ENCODE measurements at regions not wholly inside any gene's neighbourhood (a gene's known extent, or its start where the extent isn't known, plus 50 kb on each side); places are given as distances from the start of the nearest gene placed in this dataset.

DNA sequence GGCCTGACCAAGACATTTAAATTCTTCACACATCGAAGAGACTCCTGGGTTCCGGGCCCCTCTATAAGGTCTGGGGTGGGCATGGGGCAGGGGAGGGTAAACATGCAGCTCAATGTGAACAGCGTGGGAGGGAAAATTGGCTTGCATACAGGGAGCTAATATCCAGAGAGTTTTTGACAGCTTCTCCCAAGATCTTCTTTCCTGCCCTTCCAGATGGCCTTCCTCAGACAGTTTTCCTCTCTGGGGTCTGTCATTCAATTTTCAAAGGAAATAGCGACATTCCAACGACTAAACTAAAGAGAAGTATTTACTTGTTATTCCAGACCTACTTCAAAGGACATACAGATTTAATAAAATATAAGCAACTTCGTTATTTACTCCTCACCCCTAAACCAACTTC is 1030.6 kb downstream of the MCTP2 start:
- Mint-ChIP-seq H3K9me3 (ENCODE audit: low read depth, unreplicated experiment) (no peaks in the 10 kb centered on the region), H3K27ac (ENCODE audit: unreplicated experiment) (no peak overlapping the region), H3K27me3 (ENCODE audit: unreplicated experiment) (no peaks in the 10 kb centered on the region), H3K4me3 (ENCODE audit: low read depth, unreplicated experiment) (no peak overlapping the region), H3K36me3 (ENCODE audit: insufficient read depth, unreplicated experiment) (no peaks in the 10 kb centered on the region), H3K4me1 (ENCODE audit: low read depth, unreplicated experiment) (peaks cover 15% of the 10 kb centered on the region)
- intact Hi-C loops (cut with micrococcal nuclease; ENCODE audit: unreplicated experiment) = no loop called here
- CTCF ChIA-PET = interaction anchor here (0.5 kb wide), 1 partner anchor 1065 kb away, joined by 3 read pairs; no protein-coding TSS in a partner anchor
- TF ChIP-seq, protein P1, sequence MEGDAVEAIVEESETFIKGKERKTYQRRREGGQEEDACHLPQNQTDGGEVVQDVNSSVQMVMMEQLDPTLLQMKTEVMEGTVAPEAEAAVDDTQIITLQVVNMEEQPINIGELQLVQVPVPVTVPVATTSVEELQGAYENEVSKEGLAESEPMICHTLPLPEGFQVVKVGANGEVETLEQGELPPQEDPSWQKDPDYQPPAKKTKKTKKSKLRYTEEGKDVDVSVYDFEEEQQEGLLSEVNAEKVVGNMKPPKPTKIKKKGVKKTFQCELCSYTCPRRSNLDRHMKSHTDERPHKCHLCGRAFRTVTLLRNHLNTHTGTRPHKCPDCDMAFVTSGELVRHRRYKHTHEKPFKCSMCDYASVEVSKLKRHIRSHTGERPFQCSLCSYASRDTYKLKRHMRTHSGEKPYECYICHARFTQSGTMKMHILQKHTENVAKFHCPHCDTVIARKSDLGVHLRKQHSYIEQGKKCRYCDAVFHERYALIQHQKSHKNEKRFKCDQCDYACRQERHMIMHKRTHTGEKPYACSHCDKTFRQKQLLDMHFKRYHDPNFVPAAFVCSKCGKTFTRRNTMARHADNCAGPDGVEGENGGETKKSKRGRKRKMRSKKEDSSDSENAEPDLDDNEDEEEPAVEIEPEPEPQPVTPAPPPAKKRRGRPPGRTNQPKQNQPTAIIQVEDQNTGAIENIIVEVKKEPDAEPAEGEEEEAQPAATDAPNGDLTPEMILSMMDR (IDR thresholded peaks at IDR 0.05; ENCODE audit: unreplicated experiment) = no peak
- no peak for DNase-seq
- no TSS peak for BruUV-seq (replicated peaks)

DNA sequence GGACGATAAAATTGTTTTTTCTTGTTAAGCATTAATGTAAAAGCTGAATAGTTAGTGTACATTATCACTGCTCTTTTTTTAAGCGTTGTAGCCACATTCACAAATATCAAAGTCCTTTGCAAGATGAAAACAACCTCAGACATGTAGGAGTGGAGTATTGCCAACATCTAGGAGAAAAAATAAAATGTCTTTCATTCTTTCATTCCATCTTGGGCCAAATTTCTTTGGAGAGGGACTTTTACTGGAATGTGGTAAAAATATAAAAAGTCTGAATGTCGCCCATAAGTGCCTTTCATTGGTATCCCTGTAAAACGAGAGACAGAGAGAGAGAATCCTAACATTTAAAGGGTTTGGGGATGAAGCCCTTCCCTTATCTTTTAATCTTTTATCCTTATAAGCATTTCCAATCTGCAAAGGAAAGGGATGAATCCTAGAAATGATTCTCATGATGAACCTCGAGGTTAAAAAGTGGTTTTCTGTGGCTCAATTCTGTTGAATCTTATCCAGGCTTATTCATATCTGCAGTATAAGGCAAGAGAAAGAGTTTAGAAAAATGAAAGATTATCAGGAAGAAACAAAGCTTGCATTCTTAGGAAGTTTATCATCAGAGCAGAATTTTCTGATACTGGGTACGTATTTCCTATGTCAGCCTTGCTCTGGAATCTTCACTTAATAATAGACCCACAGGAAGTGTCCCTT is 1031.7 kb downstream of the MCTP2 start:
- CTCF ChIA-PET = interaction anchor here (0.6 kb wide), 2 partner anchors 11 to 593 kb away, joined by 3 to 10 read pairs; no protein-coding TSS in a partner anchor
- DNase-seq = no peak
- TF ChIP-seq, protein P1 (IDR thresholded peaks at IDR 0.05; ENCODE audit: unreplicated experiment) = no peak
- H3K27ac Mint-ChIP-seq (ENCODE audit: unreplicated experiment) = no peak overlapping the region
- BruUV-seq (replicated peaks) = no TSS peak
- peaks cover 24% of the 10 kb centered on the region for H3K4me1 Mint-ChIP-seq (ENCODE audit: low read depth, unreplicated experiment)
- H3K9me3 Mint-ChIP-seq (ENCODE audit: low read depth, unreplicated experiment) = no peaks in the 10 kb centered on the region
- no peak overlapping the region for H3K4me3 Mint-ChIP-seq (ENCODE audit: low read depth, unreplicated experiment)
- intact Hi-C loops (cut with micrococcal nuclease; ENCODE audit: unreplicated experiment) = no loop called here
- H3K27me3 Mint-ChIP-seq (ENCODE audit: unreplicated experiment) = no peaks in the 10 kb centered on the region
- H3K36me3 Mint-ChIP-seq (ENCODE audit: insufficient read depth, unreplicated experiment) = no peaks in the 10 kb centered on the region

DNA sequence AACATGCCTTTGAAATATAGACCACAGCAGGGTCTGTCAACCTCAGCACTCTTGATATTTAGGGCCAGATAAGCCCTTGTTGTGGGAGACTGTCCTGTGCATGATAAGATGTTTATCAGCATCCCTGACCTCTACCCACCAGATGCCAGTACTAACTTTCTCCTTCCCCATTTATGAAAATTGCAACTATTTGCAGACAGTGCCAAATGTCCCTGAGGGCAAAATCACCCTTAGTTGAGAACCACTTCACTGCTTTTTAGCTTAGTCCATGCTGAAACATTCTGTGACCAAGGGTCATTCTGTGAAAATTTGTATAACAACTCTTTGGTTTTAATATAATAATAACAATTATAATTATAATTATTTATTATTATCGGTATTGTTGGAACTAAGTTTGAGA is 1032.4 kb downstream of the MCTP2 start:
- Mint-ChIP-seq H3K4me1 (ENCODE audit: low read depth, unreplicated experiment) (peaks cover 25% of the 10 kb centered on the region), H3K9me3 (ENCODE audit: low read depth, unreplicated experiment) (no peaks in the 10 kb centered on the region)

DNA sequence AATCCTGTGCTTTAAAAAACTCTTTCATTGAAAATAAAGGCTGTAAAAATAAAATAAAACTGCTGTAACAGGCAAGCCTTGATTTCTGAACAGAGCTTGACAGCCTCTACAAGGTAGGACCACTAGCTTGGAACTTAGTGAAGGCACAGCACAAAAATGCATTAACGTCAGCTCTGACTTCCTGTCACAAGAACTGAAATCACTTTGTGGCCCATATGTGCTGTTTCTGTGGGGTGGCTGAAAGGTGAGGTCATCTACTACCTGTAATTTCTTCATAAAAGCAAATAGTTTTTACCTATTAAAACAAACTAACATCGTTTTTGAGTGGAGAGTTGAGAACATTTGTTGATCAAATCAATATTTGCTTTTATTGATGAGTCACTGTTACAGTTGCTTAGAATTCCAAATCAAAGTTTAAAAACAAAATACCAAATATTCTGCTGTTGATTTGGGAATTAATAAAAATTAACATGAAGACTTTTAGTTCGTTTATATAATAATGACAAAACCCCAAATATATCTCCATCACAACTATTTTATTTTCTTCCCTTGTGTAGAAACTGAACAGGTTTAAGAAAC is 1034.1 kb downstream of the MCTP2 start:
- BruUV-seq (replicated peaks) = no TSS peak
- Mint-ChIP-seq H3K4me3 (ENCODE audit: low read depth, unreplicated experiment) (no peak overlapping the region), H3K27ac (ENCODE audit: unreplicated experiment) (no peak overlapping the region), H3K4me1 (ENCODE audit: low read depth, unreplicated experiment) (peaks cover 11% of the 10 kb centered on the region), H3K27me3 (ENCODE audit: unreplicated experiment) (no peaks in the 10 kb centered on the region), H3K9me3 (ENCODE audit: low read depth, unreplicated experiment) (no peaks in the 10 kb centered on the region), H3K36me3 (ENCODE audit: insufficient read depth, unreplicated experiment) (no peaks in the 10 kb centered on the region)
- DNase-seq = no peak
- CTCF ChIA-PET = interaction anchor here (0.6 to 1.1 kb wide), 3 partner anchors 8 to 68 kb away, joined by 3 to 7 read pairs (median 3); no protein-coding TSS in a partner anchor
- intact Hi-C loops (cut with micrococcal nuclease; ENCODE audit: unreplicated experiment) = no loop called here
- TF ChIP-seq, protein P1 (IDR thresholded peaks at IDR 0.05; ENCODE audit: unreplicated experiment) = no peak

More for the DNA sequence above, 1032.4 kb downstream of the MCTP2 start:
- DNase-seq = no peak
- BruUV-seq (replicated peaks) = no TSS peak
- TF ChIP-seq, protein P1 (IDR thresholded peaks at IDR 0.05; ENCODE audit: unreplicated experiment) = no peak
- intact Hi-C loops (cut with micrococcal nuclease; ENCODE audit: unreplicated experiment) = no loop called here
- Mint-ChIP-seq H3K36me3 (ENCODE audit: insufficient read depth, unreplicated experiment) (no peaks in the 10 kb centered on the region), H3K27ac (ENCODE audit: unreplicated experiment) (no peak overlapping the region), H3K27me3 (ENCODE audit: unreplicated experiment) (no peaks in the 10 kb centered on the region), H3K4me3 (ENCODE audit: low read depth, unreplicated experiment) (no peak overlapping the region)
- CTCF ChIA-PET = no interaction called here

Measured in Calu3 (cell line).